WERI-Rb-1 (cell line): ENCODE measurements at regions not wholly inside any gene's neighbourhood (a gene's known extent, or its start where the extent isn't known, plus 50 kb on each side); places are given as distances from the start of the nearest gene placed in this dataset.
A peak's percentile ranks its signal among the peaks of the same experiment; 100 is the strongest.
"Not testable (repeated sequence)": the region's sequence is repeated elsewhere in the genome, so short reads cannot be mapped to it uniquely, and the experiment has no call there.

Source experiments
- DNase-seq: peaks from one replicate; pipeline ENCODE4 v3.0.0-alpha.2; 2020
- H3K27ac ChIP-seq: fragments of 250-450 bp; sonication (Bioruptor Pico); 2 replicates; pipeline ENCODE4 v1.5.1; 2020; ENCODE audit warnings: mild to moderate bottlenecking, moderate library complexity
- H3K27me3 ChIP-seq: fragments of 250-450 bp; sonication (Bioruptor Pico); 2 replicates; pipeline ENCODE4 v1.5.1; 2021; ENCODE audit warnings: mild to moderate bottlenecking, low read depth, moderate library complexity; ENCODE audit not compliant: insufficient read depth, severe bottlenecking
- H3K36me3 ChIP-seq: fragments of 250-450 bp; sonication (Bioruptor Pico); 2 replicates; pipeline ENCODE4 v1.5.1; 2020; ENCODE audit warnings: mild to moderate bottlenecking, moderate library complexity
- H3K4me3 ChIP-seq: 2 replicates; pipeline ENCODE4 v1.5.1; 2011; ENCODE audit warnings: low read depth, mild to moderate bottlenecking, control low read depth, low read length
- H3K9me3 ChIP-seq: fragments of 250-450 bp; sonication (Bioruptor Pico); 2 replicates; pipeline ENCODE4 v1.5.1; 2021; ENCODE audit warnings: mild to moderate bottlenecking, moderate library complexity; ENCODE audit not compliant: severe bottlenecking
- CTCF ChIP-seq: IDR thresholded peaks from 2 replicates; pipeline ENCODE4 v1.5.1; 2011; ENCODE audit warnings: low read depth, mild to moderate bottlenecking, control low read depth, inconsistent platforms, low read length

- TF ChIP-seq CTCF = no peak
- H3K36me3 ChIP-seq = no peaks in the 10 kb centered on the region
These were observed 118.9 kb upstream of the CCDC180 start for GRCh38 chr9:97188545-97188944.

GRCh38 chr9:97187706-97188105 is 119.8 kb upstream of the CCDC180 start:
- H3K27ac ChIP-seq, H3K36me3 ChIP-seq, H3K4me3 ChIP-seq, H3K27me3 ChIP-seq, DNase-seq, H3K9me3 ChIP-seq: not testable (repeated sequence)

More at GRCh38 chr9:97188545-97188944, 118.9 kb upstream of the CCDC180 start:
- Histone ChIP-seq H3K27ac (no peak overlapping the region), H3K27me3 (no peaks in the 10 kb centered on the region), H3K9me3 (no peaks in the 10 kb centered on the region), H3K4me3 (no peak overlapping the region)
- DNase-seq = no peak

GRCh38 chr9:97186493-97186892 is 121.0 kb upstream of the CCDC180 start:
- DNase-seq = no peak
- no peak overlapping the region for H3K27ac ChIP-seq
- no peaks in the 10 kb centered on the region for H3K9me3 ChIP-seq
- TF ChIP-seq CTCF = no peak
- no peak overlapping the region for H3K4me3 ChIP-seq
- no peaks in the 10 kb centered on the region for H3K36me3 ChIP-seq
- no peaks in the 10 kb centered on the region for H3K27me3 ChIP-seq

- DNase-seq, H3K9me3 ChIP-seq, H3K27ac ChIP-seq, H3K4me3 ChIP-seq, H3K27me3 ChIP-seq, H3K36me3 ChIP-seq: not testable (repeated sequence)
These were observed 124.9 kb upstream of the CCDC180 start for GRCh38 chr9:97182532-97182931.

GRCh38 chr9:97179616-97180015 is 127.8 kb upstream of the CCDC180 start:
- H3K27ac ChIP-seq = no peak overlapping the region
- no peak for TF ChIP-seq CTCF
- no peaks in the 10 kb centered on the region for H3K27me3 ChIP-seq
- no peaks in the 10 kb centered on the region for H3K9me3 ChIP-seq
- H3K4me3 ChIP-seq = no peak overlapping the region
- DNase-seq = no peak
- no peaks in the 10 kb centered on the region for H3K36me3 ChIP-seq

- no peaks in the 10 kb centered on the region for H3K27me3 ChIP-seq
- no peak overlapping the region for H3K4me3 ChIP-seq
- H3K36me3 ChIP-seq = no peaks in the 10 kb centered on the region
- peak; percentile 85 for DNase-seq
- H3K27ac ChIP-seq = no peak overlapping the region
- no peak for TF ChIP-seq CTCF
- H3K9me3 ChIP-seq = peaks cover 2% of the 10 kb centered on the region
These were observed 131.3 kb upstream of the CCDC180 start for GRCh38 chr9:97176206-97176605.

GRCh38 chr9:97168174-97168573 is 129.2 kb upstream of the CTSV start:
- H3K36me3 ChIP-seq, H3K9me3 ChIP-seq, H3K4me3 ChIP-seq, H3K27me3 ChIP-seq: not testable (repeated sequence)
- H3K27ac ChIP-seq = peak overlapping the region; percentile 37
- DNase-seq = peak; percentile 72

- not testable (repeated sequence) for H3K27ac ChIP-seq
These were observed 127.7 kb upstream of the CTSV start for GRCh38 chr9:97166496-97167138.

More at GRCh38 chr9:97166496-97167138, 127.7 kb upstream of the CTSV start:
- not testable (repeated sequence) for DNase-seq, H3K27me3 ChIP-seq, H3K4me3 ChIP-seq, H3K9me3 ChIP-seq, H3K36me3 ChIP-seq
